Stimulated activated CD4-positive, alpha-beta T cell treated with anti-CD3 and anti-CD28 coated beads, Interleukin-2, amount 100 ng/mL, for 24 hours (primary cell): ENCODE measurements at regions not wholly inside any gene's neighbourhood (a gene's known extent, or its start where the extent isn't known, plus 50 kb on each side); places are given as distances from the start of the nearest gene placed in this dataset.

Source experiments
- DNase-seq, 2 donors: peaks; one replicate each; pipeline ENCODE4 v3.0.0-alpha.2; 2020

GRCh38 chr13:53901593-53901992 lies 873.0 kb downstream of the OLFM4 start:
- DNase-seq: no peak

- DNase-seq: no peak
Observed at GRCh38 chr13:53907891-53908290, 879.3 kb downstream of the OLFM4 start.

- no peak for DNase-seq
Observed at GRCh38 chr13:53920916-53921315, 892.3 kb downstream of the OLFM4 start.

GRCh38 chr13:53921473-53921872 lies 892.9 kb downstream of the OLFM4 start:
- DNase-seq: no peak

- DNase-seq: no peak
Observed at GRCh38 chr13:53941588-53942190, 913.1 kb downstream of the OLFM4 start.

- DNase-seq: no peak
Observed at GRCh38 chr13:53946500-53946899, 917.9 kb downstream of the OLFM4 start.

GRCh38 chr13:53953183-53953582 lies 924.6 kb downstream of the OLFM4 start:
- DNase-seq: no peak
